Uterus (tissue), 3 donors: ENCODE measurements at regions not wholly inside any gene's neighbourhood (a gene's known extent, or its start where the extent isn't known, plus 50 kb on each side); places are given as distances from the start of the nearest gene placed in this dataset.

Source experiments
- DNase-seq, 2 donors: peaks; one replicate each; pipeline ENCODE4 v3.0.0-alpha.2; 2019 to 2020
- H3K27ac ChIP-seq, 2 donors: fragments of 200-600 bp; sonication (generic); 1 replicate in 1 of 2; 2 replicates in 1 of 2; pipeline ENCODE4 v1.5.1; 2016 to 2018
- H3K27me3 ChIP-seq, 2 donors: fragments of 200-600 bp; sonication (generic); one replicate each; pipeline ENCODE4 v1.5.1; 2018 to 2019; ENCODE audit warnings: control low read depth in 1 of 2
- H3K36me3 ChIP-seq, 2 donors: fragments of 200-600 bp; sonication (generic); one replicate each; pipeline ENCODE4 v1.5.1; 2019; ENCODE audit warnings: control low read depth in 1 of 2
- H3K4me1 ChIP-seq, 2 donors: fragments of 200-600 bp; sonication (generic); one replicate each; pipeline ENCODE4 v1.5.1; 2018 to 2019; ENCODE audit warnings: control low read depth in 1 of 2
- H3K4me3 ChIP-seq, 2 donors: fragments of 200-600 bp; sonication (generic); 1 replicate in 1 of 2; 2 replicates in 1 of 2; pipeline ENCODE4 v1.5.1; 2018 to 2019; ENCODE audit warnings: mild to moderate bottlenecking in 1 of 2
- H3K9me3 ChIP-seq, 2 donors: fragments of 200-600 bp; sonication (generic); one replicate each; pipeline ENCODE4 v1.5.1; 2019; ENCODE audit warnings: control low read depth in 1 of 2
- POLR2A ChIP-seq, 2 donors: fragments of 450-650 bp; IDR thresholded peaks; one replicate each; pipeline ENCODE4 v1.6.1; 2016; ENCODE audit warnings: antibody characterized with exemption in 2 of 2, mild to moderate bottlenecking in 1 of 2, moderate library complexity in 1 of 2
- intact Hi-C: fragments of 100-400 bp; cut with DNase I; formaldehyde crosslinking; loops from one replicate; pipeline ENCODE4 v1.15.1; 2023; ENCODE audit warnings: low total_unique reads
- TF ChIP-seq, protein P1 (sequence below), 4 experiments: fragments of 200-600 bp in 2 of 4; fragments of 450-650 bp in 2 of 4; sonication (generic) in 2 of 4; IDR thresholded peaks; one replicate each; pipeline ENCODE4 v1.5.1; 2016 to 2019; ENCODE audit warnings: antibody characterized with exemption in 4 of 4, mild to moderate bottlenecking in 2 of 4, moderate library complexity in 1 of 4
- donor health status: DM: yes; HTN: yes; CAD: no.

DNA sequence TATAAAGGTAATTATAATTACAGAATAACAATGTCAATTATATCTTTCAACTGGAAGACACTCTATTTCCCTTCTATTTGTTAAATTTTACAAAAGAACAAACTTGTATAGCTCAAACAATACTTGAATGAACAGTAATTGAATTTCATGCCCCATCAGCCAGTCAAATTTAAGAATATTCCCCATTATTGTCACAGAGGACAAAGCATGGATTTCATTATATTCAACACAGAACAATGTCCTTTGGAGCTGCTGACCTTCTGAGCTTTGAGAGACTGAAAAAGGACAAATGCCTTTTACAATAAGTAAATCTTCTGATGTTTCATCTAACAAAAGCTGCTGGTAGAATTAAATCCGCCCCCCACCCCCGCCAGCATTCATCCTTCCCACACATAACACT, 187.5 kb upstream of the MC4R start:
- no peaks in the 10 kb centered on the region for H3K27me3 ChIP-seq
- TF ChIP-seq, protein P1, sequence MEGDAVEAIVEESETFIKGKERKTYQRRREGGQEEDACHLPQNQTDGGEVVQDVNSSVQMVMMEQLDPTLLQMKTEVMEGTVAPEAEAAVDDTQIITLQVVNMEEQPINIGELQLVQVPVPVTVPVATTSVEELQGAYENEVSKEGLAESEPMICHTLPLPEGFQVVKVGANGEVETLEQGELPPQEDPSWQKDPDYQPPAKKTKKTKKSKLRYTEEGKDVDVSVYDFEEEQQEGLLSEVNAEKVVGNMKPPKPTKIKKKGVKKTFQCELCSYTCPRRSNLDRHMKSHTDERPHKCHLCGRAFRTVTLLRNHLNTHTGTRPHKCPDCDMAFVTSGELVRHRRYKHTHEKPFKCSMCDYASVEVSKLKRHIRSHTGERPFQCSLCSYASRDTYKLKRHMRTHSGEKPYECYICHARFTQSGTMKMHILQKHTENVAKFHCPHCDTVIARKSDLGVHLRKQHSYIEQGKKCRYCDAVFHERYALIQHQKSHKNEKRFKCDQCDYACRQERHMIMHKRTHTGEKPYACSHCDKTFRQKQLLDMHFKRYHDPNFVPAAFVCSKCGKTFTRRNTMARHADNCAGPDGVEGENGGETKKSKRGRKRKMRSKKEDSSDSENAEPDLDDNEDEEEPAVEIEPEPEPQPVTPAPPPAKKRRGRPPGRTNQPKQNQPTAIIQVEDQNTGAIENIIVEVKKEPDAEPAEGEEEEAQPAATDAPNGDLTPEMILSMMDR (IDR thresholded peaks at IDR 0.05), result no peak
- TF ChIP-seq POLR2A (IDR thresholded peaks at IDR 0.05), result no peak
- intact Hi-C loops, result no loop called here
- no peaks in the 10 kb centered on the region for H3K9me3 ChIP-seq
- no peak overlapping the region for H3K4me3 ChIP-seq
- H3K36me3 ChIP-seq, result no peaks in the 10 kb centered on the region
- no peak for DNase-seq
- no peaks in the 10 kb centered on the region for H3K4me1 ChIP-seq
- no peak overlapping the region for H3K27ac ChIP-seq

DNA sequence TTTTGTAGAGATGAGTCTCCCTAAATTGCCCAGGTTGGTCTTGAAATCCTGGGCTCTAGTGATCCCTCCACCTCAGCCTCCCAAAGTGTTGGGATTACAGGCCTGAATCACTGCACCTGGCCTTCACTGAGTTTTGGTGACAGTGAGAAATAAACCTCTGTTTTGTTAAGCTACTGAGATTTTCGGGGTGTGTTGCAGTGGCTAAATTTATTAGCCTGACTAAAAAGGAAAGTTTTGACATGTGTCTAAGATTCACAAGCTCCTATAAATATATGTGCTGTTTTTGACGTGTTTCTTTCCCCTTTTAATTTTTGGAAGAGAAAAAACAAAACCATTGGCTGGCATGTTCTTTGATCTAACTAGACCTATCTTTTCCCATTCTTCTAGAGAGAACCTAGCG, 190.5 kb upstream of the MC4R start:
- Histone ChIP-seq H3K27ac (no peak overlapping the region), H3K4me1 (no peaks in the 10 kb centered on the region), H3K9me3 (no peaks in the 10 kb centered on the region), H3K36me3 (no peaks in the 10 kb centered on the region), H3K4me3 (no peak overlapping the region), H3K27me3 (no peaks in the 10 kb centered on the region)
- intact Hi-C loops, result no loop called here
- TF ChIP-seq, protein P1 (IDR thresholded peaks at IDR 0.05), result no peak
- no peak for TF ChIP-seq POLR2A (IDR thresholded peaks at IDR 0.05)
- DNase-seq, result no peak

- H3K27ac ChIP-seq, result no peak overlapping the region
- DNase-seq, result no peak
- no peak for TF ChIP-seq POLR2A (IDR thresholded peaks at IDR 0.05)
- TF ChIP-seq, protein P1 (IDR thresholded peaks at IDR 0.05), result no peak
- H3K9me3 ChIP-seq, result no peaks in the 10 kb centered on the region
- H3K27me3 ChIP-seq, result peaks cover 0 to 3% of the 10 kb centered on the region in 2 donors
- H3K4me1 ChIP-seq, result no peaks in the 10 kb centered on the region
- intact Hi-C loops, result no loop called here
- H3K4me3 ChIP-seq, result no peak overlapping the region
- H3K36me3 ChIP-seq, result no peaks in the 10 kb centered on the region
Observed at GRCh38 chr18:60568220-60568619, 195.6 kb upstream of the MC4R start.

- H3K4me1 ChIP-seq, result no peaks in the 10 kb centered on the region
- intact Hi-C loops, result no loop called here
Observed at GRCh38 chr18:60570172-60570571, 197.6 kb upstream of the MC4R start.

GRCh38 chr18:60577457-60577856, 204.9 kb upstream of the MC4R start:
- no peaks in the 10 kb centered on the region for H3K36me3 ChIP-seq
- H3K9me3 ChIP-seq, result no peaks in the 10 kb centered on the region
- no peaks in the 10 kb centered on the region for H3K27me3 ChIP-seq
- no peak for DNase-seq
- TF ChIP-seq, protein P1 (IDR thresholded peaks at IDR 0.05), result no peak
- TF ChIP-seq POLR2A (IDR thresholded peaks at IDR 0.05), result no peak
- H3K4me1 ChIP-seq, result no peaks in the 10 kb centered on the region
- intact Hi-C loops, result no loop called here
- H3K4me3 ChIP-seq, result no peak overlapping the region
- H3K27ac ChIP-seq, result no peak overlapping the region

More at GRCh38 chr18:60570172-60570571, 197.6 kb upstream of the MC4R start:
- no peak for TF ChIP-seq POLR2A (IDR thresholded peaks at IDR 0.05)
- TF ChIP-seq, protein P1 (IDR thresholded peaks at IDR 0.05), result no peak
- no peaks in the 10 kb centered on the region for H3K36me3 ChIP-seq
- H3K4me3 ChIP-seq, result no peak overlapping the region
- peaks cover 0 to 3% of the 10 kb centered on the region in 2 donors for H3K27me3 ChIP-seq
- no peak overlapping the region for H3K27ac ChIP-seq
- DNase-seq, result no peak
- H3K9me3 ChIP-seq, result no peaks in the 10 kb centered on the region
